Activated naive CD8-positive, alpha-beta T cell treated with anti-CD3 and anti-CD28 coated beads, Interleukin-2, amount 50 U/mL, for 16 hours (primary cell): ENCODE measurements at regions not wholly inside any gene's neighbourhood (a gene's known extent, or its start where the extent isn't known, plus 50 kb on each side); places are given as distances from the start of the nearest gene placed in this dataset.
"Not testable (repeated sequence)": the region's sequence is repeated elsewhere in the genome, so short reads cannot be mapped to it uniquely, and the experiment has no call there.

Experiments used
- DNase-seq: peaks from one replicate; pipeline ENCODE4 v3.0.0-alpha.2; 2020; ENCODE audit warnings: low read depth, low spot score

- DNase-seq: not testable (repeated sequence)
Measured at GRCh38 chr2:57418859-57419346, 627.7 kb upstream of the VRK2 start.

GRCh38 chr2:57429831-57430230 is 616.8 kb upstream of the VRK2 start:
- DNase-seq: no peak

GRCh38 chr2:57432528-57432927 is 614.1 kb upstream of the VRK2 start:
- DNase-seq: no peak

- DNase-seq: no peak
Measured at GRCh38 chr2:57434441-57434840, 612.2 kb upstream of the VRK2 start.

- no peak for DNase-seq
Measured at GRCh38 chr2:57434972-57435371, 611.6 kb upstream of the VRK2 start.

- no peak for DNase-seq
Measured at GRCh38 chr2:57437077-57437476, 609.5 kb upstream of the VRK2 start.

- no peak for DNase-seq
Measured at GRCh38 chr2:57440437-57440836, 606.2 kb upstream of the VRK2 start.

GRCh38 chr2:57443086-57443485 is 603.5 kb upstream of the VRK2 start:
- no peak for DNase-seq

- DNase-seq: no peak
Measured at GRCh38 chr2:57443973-57444521, 602.6 kb upstream of the VRK2 start.

GRCh38 chr2:57444752-57445430 is 601.7 kb upstream of the VRK2 start:
- no peak for DNase-seq

GRCh38 chr2:57448816-57449215 is 597.8 kb upstream of the VRK2 start:
- DNase-seq: no peak

GRCh38 chr2:57450170-57450569 is 596.4 kb upstream of the VRK2 start:
- DNase-seq: no peak

GRCh38 chr2:57452634-57453033 is 594.0 kb upstream of the VRK2 start:
- no peak for DNase-seq

- no peak for DNase-seq
Measured at GRCh38 chr2:57453945-57454344, 592.7 kb upstream of the VRK2 start.

GRCh38 chr2:57460396-57461276 is 586.0 kb upstream of the VRK2 start:
- no peak for DNase-seq

- no peak for DNase-seq
Measured at GRCh38 chr2:57461624-57462023, 585.0 kb upstream of the VRK2 start.

- DNase-seq: no peak
Measured at GRCh38 chr2:57465067-57465466, 581.5 kb upstream of the VRK2 start.

GRCh38 chr2:57465967-57466366 is 580.6 kb upstream of the VRK2 start:
- no peak for DNase-seq

- DNase-seq: no peak
Measured at GRCh38 chr2:57475391-57475790, 571.2 kb upstream of the VRK2 start.

- DNase-seq: no peak
Measured at GRCh38 chr2:57479981-57480380, 566.6 kb upstream of the VRK2 start.

GRCh38 chr2:57488061-57488460 is 558.5 kb upstream of the VRK2 start:
- DNase-seq: no peak

GRCh38 chr2:57490741-57491140 is 555.9 kb upstream of the VRK2 start:
- DNase-seq: no peak

- DNase-seq: no peak
Measured at GRCh38 chr2:57491213-57491612, 555.4 kb upstream of the VRK2 start.
